GM23248 (cell line): ENCODE measurements at regions not wholly inside any gene's neighbourhood (a gene's known extent, or its start where the extent isn't known, plus 50 kb on each side); places are given as distances from the start of the nearest gene placed in this dataset.

Experiments
- EZH2 ChIP-seq: fragments of 200-600 bp; sonication (generic); IDR thresholded peaks from 2 replicates; pipeline ENCODE4 v1.6.1; 2018; ENCODE audit warnings: antibody characterized with exemption, mild to moderate bottlenecking; ENCODE audit not compliant: insufficient read depth, poor library complexity, severe bottlenecking
- EZH2phosphoT487 ChIP-seq: fragments of 200-600 bp; sonication (generic); IDR thresholded peaks from 2 replicates; pipeline ENCODE4 v1.6.1; 2018; ENCODE audit warnings: antibody characterized with exemption, moderate library complexity, mild to moderate bottlenecking, low read depth; ENCODE audit not compliant: insufficient read depth

DNA sequence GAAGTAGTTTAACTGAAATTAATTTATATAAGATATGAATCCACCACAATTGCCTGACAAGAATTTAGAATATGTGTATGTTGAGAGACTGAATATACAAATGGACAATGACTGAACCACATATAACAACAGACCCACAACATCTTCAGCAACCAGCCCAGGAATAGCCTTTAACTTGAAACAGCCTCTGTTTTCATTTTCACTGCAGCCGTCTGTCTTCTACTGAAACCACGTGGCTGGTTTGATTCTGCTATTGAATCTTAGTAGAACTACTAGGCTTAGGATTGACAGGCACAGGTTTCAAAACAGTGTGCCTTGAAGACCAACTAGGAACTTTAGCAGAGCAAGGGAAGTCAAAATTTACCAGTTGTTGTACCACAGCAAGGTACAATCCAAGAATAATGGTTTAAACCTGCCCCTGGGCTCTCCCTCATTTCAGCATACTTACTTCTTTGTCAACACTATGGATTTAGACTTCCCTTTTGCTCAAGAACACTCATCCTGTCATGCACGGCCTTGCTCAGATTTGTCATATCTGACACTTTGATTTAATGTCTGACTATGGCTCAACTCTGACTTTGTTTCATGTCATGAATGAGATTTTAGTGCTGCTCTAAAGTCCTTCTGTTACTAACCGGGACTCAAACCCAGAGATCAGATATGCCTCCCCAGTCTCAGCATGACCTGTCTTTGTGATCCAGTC is 355.0 kb downstream of the KIF2B start:
- TF ChIP-seq EZH2, result no peak
- TF ChIP-seq EZH2phosphoT487, result no peak
